GM19372 (cell line): ENCODE measurements at regions not wholly inside any gene's neighbourhood (a gene's known extent, or its start where the extent isn't known, plus 50 kb on each side); places are given as distances from the start of the nearest gene placed in this dataset.
"Not testable (repeated sequence)": the region's sequence is repeated elsewhere in the genome, so short reads cannot be mapped to it uniquely, and the experiment has no call there.

ENCODE experiments used
- ATAC-seq: cut with Tn5 transposase; IDR thresholded peaks from one replicate; pipeline ENCODE4 v1.9.1; 2021; ENCODE audit warnings: mild to moderate bottlenecking, low read depth, moderate library complexity; ENCODE audit not compliant: unreplicated experiment

DNA sequence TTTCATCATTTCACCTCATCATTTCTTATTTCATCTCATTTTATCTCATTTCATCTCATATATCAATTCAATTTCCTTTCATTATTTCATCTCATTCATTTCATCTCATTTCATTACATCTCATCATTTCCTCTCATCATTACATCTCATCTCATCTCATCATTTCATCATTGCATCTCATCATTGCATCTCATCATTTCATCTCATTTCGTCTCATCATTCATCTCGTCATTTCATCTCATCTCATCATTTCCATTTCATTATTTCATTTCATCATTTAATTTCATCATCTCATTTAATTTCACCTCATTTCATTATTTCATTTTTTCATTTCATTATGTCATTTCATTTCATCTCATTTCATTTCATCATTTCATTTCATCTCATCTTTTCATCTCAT is 168.5 kb upstream of the FAM72C start:
- ATAC-seq = not testable (repeated sequence)

DNA sequence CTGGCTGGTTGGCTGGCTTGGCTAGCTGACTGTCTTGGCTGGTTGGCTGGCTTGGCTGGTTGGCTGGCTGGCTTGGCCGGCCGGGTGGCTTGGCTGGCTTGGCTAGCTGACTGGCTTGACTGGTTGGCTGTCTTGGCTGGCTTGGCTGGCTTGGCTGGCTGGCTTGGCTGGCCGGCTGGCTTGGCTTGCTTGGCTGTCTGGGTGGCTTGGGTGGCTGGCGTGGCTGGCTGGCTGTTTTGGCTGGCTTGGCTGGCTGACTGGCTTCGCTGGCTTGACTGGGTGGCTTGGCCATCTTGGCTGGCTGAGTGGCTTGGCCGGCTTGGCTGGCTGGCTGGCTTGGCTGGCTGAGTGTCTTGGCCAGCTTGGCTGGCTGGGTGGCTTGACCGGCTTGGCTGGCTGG is 133.2 kb upstream of the FAM72C start:
- not testable (repeated sequence) for ATAC-seq

DNA sequence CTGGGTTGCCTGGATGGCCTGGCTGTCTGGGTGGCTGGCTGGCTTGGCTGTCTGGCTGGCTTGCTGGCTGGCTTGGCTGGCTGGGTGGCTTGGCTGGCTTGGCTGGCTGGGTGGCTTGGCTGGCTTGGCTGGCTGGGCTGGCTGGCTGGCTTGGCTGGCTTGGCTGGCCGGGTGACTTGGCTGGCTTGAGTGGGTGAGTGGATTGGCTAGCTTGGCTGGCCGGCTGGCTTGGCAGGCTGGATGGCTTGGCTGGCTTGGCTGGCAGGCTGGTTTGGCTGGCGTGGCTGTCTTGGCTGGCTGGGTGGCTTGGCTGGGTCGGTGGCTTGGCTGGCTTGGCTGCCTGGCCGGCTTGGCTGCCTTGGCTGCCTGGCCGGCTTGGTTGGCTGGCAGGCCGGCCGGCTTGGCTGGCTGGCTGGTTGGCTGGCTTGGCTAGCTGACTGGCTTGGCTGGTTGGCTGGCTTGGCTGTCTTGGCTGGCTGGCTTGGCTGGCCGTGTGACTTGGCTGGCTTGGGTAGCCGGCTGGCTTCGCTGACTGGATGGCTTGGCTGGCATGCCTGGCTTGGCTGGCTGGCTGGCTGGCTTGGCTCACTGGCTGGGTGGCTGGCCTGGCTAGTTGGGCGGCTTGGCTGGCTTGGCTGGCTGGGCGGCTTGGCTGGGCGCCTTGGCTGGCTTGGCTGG is 132.4 kb upstream of the FAM72C start:
- not testable (repeated sequence) for ATAC-seq

DNA sequence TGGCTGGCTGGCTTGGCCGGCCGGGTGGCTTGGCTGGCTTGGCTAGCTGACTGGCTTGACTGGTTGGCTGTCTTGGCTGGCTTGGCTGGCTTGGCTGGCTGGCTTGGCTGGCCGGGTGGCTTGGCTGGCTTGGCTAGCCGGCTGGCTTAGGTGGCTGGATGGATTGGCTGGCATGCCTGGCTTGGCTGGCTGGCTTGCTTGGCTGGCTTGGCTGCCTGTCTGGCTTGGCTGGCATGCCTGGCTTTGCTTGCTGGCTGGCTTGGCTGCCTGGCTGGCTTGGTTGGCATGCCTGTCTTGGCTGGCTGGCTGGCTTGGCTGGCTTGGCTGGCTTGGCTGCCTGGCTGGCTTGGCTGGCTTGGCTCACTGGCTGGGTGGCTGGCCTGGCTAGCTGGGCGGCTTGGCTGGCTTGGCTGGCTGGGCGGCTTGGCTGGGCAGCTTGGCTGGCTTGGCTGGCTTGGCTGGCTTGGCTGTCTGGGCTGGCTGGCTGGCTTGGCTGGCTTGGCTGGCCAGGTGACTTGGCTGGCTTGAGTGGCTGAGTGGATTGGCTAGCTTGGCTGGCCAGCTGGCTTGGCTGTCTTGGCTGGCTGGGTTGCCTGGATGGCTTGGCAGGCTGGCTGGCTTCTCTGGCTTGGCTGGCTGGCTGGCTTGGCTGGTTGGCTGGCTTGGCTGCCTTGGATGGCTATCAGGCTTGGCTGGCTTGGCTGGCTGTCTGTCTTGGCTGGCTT is 131.5 kb upstream of the FAM72C start:
- not testable (repeated sequence) for ATAC-seq

DNA sequence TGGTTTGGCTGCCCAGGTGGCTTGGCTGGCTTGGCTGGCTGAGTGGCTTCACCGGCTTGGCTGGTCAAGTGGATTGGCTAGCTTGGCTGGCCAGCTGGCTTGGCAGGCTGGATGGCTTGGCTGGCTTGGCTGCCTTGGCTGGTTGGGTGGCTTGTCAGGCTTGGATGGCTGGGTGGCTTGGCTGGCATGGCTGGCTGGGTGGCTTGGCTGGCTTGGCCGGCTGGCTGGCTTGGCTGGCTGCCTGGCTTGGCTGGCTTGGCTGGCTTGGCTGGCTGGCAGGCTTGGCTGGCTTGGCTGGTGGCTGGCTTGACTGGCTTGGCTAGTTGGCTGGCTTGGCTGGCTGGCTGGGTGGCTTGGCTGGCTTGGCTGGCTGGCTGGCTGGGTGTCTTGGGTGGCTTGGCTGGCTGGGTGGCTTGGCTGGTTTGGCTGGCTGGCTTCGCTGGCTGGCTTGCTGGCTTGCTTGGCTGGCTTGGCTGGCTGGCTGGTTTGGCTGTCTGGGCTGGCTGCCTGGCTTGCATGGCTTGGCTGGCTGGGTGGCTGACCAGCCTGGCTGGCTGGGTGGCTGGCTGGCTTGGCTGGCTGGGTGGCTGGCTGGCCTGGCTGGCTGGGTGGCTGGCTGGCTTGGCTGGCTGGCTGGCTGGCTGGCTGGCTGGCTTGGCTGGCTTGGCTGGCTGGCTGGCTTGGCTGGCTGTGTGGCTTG is 130.4 kb upstream of the FAM72C start:
- not testable (repeated sequence) for ATAC-seq

DNA sequence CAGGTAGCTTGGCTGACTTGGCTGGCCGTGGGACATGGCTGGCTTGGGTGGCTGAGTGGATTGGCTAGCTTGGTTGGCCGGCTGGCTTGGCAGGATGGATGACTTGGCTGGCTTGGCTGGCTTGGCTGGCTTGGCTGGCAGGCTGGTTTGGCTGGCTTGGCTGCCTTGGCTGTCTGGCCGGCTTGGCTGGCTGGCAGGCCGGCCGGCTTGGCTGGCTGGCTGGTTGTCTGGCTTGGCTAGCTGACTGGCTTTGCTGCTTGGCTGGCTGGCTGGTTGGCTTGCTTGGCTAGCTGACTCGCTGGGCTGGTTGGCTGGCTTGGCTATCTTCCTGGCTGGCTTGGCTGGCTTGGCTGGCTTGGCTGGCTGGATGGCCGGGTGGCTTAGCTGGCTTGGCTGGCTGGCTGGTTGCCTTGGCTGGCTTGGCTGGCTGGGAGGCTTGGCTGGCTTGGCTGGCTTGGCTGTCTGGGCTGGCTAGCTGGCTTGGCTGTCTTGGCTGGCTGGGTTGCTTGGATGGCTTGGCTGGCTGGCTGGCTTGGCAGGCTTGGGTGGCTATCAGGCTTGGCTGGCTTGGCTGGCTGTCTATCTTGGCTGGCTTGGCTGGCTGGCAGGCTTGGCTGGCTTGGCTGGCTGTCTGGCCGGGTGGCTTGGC is 129.7 kb upstream of the FAM72C start:
- no peak for ATAC-seq

DNA sequence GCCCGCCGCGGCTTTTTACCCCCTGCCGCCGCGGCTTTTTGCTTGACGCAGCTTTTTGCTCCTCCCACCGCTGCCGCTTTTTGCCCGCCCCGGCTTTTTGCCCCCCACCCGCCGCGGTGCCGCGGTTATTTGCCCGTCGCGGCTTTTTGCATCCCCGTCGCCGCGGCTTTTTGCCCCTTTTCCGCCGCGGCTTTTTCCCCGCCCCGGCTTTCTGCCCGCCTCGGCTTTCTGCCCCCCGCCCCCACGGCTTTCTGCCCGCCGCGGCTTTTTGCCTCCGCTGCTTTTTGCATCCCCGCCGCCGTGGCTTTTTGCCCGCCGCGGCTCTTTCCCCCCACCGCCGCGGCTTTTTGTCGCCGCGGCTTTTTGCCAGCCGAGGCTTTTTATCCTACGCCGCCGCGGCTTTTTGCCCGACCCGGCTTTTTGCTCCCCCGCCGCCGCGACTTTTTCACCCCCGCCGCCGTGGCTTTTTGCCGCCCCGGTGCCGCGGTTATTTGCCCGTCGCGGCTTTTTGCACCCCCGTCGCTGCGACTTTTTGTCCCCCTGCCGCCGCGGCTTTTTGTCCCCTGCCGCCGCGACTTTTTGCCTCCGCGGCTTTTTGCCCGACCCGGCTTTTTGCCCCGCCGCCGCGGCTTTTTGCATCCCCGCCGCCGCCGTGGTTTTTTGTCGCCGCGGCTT is 105.5 kb upstream of the FAM72C start:
- not testable (repeated sequence) for ATAC-seq

DNA sequence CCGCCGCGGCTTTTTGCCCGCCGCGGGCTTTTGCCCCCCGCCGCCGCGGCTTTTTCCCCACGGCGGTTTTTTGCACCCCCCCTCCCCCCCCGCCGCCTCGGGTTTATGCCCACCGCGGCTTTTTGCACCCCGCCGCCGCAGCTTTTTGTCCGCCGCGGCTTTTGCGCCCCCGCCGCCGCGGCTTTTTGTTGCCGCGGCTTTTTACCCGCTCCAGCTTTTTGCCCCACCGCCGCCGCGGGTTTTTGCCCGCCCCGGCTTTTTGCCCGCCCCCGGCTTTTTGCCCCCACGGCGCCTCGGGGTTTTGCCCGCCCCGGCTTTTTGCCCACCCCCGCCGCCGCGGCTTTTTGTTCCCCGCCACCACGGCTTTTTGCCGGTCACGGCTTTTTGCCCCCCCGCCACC is 104.9 kb upstream of the FAM72C start:
- not testable (repeated sequence) for ATAC-seq

DNA sequence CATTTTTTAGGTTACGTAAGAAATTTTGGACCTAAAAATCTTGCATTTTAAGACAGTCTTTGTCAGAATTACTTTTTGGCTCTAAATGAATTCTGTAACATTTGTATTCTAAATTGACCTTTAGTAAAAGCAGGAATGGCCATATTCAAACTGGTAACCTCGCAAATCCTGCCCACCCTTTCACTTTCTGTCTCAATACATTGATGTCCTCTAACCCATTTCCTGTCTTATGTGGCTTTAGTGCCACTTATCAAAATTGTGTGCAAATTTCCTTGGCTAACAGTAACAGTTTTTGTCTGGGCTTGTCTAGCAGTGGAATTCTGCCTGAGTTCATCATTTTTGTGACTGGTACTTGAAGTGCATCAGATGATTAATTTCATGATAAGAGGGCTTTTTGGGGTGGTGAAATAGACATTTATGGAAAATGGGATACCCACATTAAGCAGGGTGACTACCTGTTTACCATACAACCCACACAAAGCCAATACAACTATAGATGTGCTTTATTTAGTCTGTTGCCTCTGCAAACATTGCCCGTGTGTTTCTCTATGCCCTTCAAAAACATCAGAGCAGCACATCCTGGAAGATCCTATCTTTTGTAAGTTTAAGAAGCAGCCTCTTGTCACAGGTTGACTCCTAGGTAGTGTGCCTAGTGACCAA is 98.7 kb upstream of the FAM72C start:
- not testable (repeated sequence) for ATAC-seq

DNA sequence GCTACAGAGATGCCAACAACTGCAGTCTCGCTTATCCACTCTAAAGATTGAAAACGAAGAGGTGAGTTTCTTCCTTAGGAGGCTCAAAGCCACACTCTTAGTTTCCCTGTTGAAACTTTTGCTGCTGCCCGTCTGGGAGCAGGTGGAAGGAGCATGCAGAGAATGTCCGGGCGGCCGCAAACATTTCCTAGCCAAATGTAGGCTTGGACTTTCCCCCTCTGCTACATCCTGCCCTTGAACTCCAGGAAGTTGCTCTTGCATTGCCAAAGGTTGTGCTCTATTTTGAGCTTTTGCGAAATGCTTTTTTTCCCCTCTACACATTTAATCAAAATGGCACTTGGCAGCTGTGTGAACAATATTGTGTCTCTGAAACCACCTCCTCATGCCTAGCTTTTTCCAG is 95.3 kb upstream of the FAM72C start:
- ATAC-seq = not testable (repeated sequence)

DNA sequence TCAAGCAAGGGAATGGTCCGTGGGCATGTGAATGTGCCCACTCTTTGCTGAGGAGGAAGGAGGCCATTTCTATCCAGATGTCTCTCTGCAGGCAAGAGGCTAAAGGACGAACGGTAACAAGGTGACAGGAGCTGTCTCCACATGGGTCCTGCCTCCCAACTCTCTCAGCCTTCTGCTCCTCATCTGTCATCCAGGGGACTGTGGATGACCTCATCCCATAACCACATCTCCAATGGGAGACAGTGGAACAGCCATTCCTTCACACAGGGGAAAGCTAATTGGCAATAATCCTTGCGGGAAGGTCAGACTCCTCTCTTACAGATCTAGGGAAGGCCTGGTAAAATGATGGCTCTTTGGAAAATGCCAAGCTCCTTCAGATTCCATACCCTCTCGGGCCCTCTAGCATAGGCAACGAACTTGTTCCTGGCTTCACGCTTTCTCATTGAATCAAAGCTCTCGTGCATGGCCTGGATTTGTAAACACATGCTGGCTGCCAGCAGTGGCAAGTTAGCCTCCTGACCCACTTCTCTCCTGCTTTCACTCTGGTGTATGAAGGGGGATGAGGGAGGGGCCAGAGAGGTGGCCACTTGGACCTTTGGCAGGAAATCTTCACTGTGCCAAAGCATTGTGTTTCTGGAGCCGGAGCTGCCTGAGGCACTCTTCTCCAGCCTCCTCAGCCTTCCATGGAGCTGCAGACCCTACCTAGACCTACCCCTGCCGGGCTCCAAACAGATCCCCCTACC is 94.5 kb upstream of the FAM72C start:
- ATAC-seq = not testable (repeated sequence)

DNA sequence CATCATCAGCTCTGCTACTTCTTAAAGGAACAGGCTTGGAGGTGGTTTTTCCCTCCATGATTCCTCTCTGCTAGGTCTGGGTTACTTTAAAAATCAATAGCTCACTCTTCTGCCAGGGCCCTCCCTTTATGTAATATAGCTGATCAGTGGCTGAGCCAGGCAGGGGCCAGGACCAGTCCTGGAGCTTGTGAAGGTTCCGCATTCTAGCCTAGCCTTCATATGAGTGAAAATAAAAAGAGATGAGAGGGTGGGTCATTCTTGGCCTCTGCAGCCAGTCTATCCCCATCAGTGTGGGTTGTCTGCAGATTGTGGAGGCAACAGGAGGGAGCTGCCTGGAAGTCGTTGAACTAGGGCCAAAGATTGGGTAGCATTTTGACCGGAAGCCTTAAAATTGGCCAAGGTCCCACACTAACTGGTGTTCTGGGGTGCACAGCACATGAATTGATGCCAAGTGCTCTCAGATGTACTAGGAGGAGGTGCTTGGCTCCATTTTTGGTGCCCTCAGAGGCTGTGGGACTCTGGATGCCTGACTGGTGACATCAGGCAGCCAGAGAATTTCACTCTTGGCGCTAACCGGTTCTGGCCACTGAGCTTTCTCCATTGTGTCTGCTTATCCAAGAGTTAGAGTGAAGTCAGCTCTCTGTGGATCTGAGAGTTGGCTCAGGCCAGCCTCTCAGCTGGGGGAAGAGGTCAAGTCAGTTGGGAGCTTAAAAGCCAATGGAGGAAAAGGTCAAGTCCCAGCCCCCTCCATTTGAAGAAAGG is 93.7 kb upstream of the FAM72C start:
- not testable (repeated sequence) for ATAC-seq

DNA sequence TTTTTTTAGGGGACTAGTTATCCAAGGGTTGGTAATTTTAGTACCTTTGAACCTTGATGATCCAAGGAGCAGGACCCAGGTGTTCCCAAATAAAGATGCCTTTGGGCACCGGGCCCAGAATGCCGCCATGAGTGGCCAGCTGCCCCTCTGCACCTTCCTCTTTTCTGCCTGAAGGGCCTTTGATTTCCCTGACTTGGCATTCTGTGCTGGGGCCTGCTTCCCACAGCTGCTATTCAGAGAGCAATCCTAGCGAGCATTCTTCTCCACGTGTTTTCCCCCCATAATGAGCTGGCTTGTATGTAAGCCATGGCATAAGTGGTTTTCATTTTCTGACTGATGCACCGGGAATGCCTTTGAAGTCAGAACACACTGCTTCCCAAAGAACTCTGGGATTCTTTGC is 77.6 kb upstream of the FAM72C start:
- ATAC-seq = not testable (repeated sequence)

DNA sequence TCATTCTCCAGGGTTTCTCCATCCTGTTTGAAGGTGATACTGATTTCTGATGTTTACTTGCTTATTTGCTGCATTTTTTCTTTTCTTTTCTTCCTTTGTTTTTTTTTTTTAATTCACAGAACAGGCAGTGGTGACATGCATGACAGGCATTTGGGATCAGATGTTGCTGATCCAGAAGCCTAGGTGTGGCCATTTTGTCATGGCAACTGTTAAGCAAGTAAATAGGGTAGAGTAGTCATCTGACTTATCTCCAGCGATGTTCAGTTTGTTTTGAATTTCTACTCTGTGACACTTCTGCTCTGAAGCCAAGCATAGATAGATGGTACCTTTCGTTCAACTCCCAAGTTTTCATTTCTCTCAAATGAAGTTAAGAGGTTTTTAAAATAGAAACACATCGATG is 74.9 kb upstream of the FAM72C start:
- ATAC-seq = not testable (repeated sequence)

DNA sequence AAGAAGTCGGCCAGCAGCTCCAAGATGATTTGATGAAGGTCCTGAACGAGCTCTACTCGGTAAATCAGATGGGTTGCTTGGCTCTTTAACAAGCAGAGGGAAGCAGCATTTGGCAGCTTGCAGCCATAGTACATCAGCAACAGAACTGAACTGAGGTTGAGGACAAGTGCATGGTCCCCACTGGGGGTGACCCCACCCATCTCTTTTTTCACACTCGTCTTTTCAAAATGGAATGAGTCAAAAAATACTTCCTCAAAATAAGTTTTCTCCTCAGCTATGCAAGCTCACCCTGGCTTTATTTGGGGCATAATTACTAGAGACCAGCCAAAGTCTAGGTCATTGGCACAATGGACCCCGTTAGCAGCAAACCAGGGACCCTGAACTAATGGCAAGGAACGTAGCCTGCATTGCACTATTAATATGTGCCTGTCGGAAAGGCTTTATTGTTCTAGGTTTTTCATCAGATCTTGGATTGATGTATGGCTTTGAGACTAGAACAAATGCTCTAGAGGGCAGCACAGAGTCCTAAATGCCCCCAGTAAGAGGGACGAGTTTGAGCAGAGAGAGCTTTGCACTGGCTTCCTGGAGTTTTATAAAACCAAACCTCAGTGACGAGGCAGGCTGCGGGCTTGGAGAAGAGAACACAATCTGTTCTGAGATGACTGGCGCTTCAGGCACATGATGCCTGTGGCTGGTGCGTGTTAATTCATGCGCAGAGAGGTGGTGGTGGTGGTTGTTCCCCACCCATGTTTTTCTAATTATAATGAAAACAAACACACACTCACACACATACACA is 74.2 kb upstream of the FAM72C start:
- ATAC-seq = not testable (repeated sequence)

DNA sequence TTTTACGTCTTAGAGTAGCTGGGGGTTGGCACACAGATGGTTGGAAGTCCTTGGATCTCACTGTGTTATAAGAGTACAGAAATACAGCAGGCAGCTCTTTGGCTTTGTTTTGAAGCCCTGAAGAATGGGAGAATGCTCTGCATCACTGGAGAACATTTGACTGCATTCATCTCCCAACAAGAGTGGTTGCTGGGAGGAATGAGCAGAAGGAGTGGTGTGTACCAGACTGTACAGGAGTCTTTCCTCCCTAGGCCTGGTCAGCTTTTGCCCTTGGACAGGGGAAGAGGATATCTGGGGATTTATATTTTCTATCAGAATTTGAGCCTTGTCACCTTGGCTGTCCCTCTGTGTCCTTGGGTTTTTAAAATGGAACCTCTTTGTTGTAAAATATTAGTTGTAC is 70.5 kb upstream of the FAM72C start:
- ATAC-seq = not testable (repeated sequence)

DNA sequence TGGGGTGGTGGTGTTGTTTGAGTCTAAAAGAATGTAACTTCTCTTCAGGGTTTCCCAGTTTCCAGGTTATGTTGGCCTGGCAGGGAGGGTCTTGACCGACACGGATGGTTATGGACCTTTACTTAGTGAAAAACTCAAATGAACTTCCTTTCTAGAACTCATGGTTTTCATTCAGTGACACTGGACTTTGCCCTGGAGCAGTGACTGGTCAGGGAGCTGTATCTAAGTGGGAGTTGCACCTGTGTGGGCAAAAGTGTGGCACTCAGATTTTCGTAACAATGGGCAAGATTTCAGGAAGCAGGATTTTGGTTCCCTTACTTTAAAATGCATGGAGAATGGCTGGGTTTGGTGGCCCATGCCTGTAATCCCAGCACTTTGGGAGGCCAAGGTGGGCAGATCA is 68.5 kb upstream of the FAM72C start:
- not testable (repeated sequence) for ATAC-seq

DNA sequence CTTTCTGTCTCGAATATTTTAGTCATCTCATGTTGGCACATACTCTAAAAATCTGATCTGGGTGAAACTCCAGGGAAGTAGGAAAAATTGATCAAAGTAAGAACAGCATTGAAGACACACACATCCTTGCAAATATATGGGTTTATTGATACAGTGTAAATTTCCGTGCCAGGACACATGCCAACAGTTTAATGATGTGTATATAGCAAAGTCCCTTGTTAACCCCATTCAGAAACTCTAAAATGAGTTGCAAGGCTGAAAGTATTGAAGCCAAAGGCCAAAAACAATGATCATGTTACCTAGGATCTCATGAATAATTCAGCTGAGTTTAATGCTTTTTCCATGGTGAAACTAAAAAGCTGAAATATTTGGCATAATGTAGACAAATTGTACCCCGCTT is 62.3 kb upstream of the FAM72C start:
- not testable (repeated sequence) for ATAC-seq
